Muscle layer of colon (tissue), 2 donors: ENCODE measurements at regions not wholly inside any gene's neighbourhood (a gene's known extent, or its start where the extent isn't known, plus 50 kb on each side); places are given as distances from the start of the nearest gene placed in this dataset.

Experiments used
- H3K27ac ChIP-seq: one replicate; pipeline ENCODE4 v1.7.0; 2013; ENCODE audit warnings: low read depth, mild to moderate bottlenecking, low read length, moderate library complexity
- H3K27me3 ChIP-seq, 2 donors: one replicate each; pipeline ENCODE4 v1.7.0; 2013; ENCODE audit warnings: low read length in 2 of 2, mild to moderate bottlenecking in 2 of 2; ENCODE audit not compliant: insufficient read depth in 2 of 2, control insufficient read depth in 1 of 2
- H3K36me3 ChIP-seq: one replicate; pipeline ENCODE4 v1.7.0; 2013; ENCODE audit warnings: mild to moderate bottlenecking, low read length; ENCODE audit not compliant: insufficient read depth
- H3K4me1 ChIP-seq: one replicate; pipeline ENCODE4 v1.7.0; 2013; ENCODE audit warnings: mild to moderate bottlenecking, low read length; ENCODE audit not compliant: insufficient read depth
- H3K4me3 ChIP-seq, 2 donors: one replicate each; pipeline ENCODE4 v1.7.0; 2013; ENCODE audit warnings: low read length in 2 of 2, low read depth in 1 of 2, mild to moderate bottlenecking in 1 of 2, moderate library complexity in 1 of 2
- H3K9ac ChIP-seq: one replicate; pipeline ENCODE4 v1.7.0; 2013; ENCODE audit warnings: low read length
- H3K9me3 ChIP-seq: one replicate; pipeline ENCODE4 v1.7.0; 2013; ENCODE audit warnings: mild to moderate bottlenecking, low read length
- donor health status: abdominal sarcoma.
- donor health status: Adenocarcinoma of cecum.

DNA sequence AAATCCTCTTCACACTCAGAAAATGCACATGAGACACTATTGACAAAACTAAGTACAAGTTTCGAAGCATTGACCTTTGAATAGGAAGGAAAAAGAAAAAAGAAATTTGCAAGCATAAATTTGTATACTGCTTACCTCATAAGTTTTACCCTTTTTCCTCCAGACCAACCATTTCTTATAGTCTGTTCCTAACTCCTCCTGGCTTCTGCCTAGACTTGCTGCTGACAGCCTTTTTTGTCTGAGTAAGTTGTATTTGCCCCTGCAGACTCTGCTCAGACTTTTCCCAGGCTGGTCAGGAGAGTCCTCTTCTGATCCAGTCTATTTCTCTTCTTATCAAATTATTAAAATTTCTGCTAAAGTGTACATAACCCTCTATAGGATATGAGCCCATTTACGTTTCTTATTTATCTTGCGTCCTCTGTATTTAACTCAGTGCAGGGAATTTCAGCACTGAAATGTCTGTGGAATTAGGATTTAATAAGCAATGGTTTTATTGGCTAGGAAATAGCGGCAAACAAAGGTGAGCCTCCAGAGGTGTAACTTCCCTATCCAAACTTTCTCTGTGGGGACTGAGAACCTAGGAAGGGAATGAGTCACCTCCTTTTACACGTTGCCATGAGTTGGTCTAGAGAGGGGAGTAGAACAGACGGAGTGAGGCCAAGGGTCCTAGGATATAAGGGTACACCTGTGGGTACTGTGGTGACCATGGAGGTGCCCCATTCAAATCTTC lies 207.1 kb upstream of the MARCKS start:
- Histone ChIP-seq H3K9me3 (no peaks in the 10 kb centered on the region), H3K36me3 (no peaks in the 10 kb centered on the region), H3K4me1 (peaks cover 3% of the 10 kb centered on the region), H3K4me3 (no peak overlapping the region), H3K9ac (no peak overlapping the region), H3K27me3 (no peaks in the 10 kb centered on the region), H3K27ac (no peak overlapping the region)

DNA sequence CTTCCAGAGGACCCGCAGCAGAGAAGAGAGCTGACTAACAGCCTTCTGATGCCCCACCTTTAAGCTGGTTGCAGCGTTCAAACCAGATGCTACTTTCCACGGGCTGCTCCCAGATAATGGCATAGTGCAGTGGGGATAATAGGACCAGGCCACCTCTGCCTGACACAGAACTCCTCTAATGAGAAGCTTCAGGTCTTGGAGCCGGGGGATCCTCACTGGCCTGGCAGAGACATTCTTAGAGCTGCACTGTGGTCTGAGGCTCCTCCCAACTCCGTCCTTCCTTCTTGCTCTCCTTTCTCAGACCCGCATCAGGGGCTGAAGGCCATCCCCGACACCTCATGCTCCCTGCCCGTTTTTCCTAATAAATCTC lies 206.6 kb upstream of the MARCKS start:
- Histone ChIP-seq H3K4me3 (no peak overlapping the region), H3K36me3 (no peaks in the 10 kb centered on the region), H3K9ac (no peak overlapping the region), H3K9me3 (no peaks in the 10 kb centered on the region), H3K27me3 (no peaks in the 10 kb centered on the region), H3K4me1 (peaks cover 3% of the 10 kb centered on the region), H3K27ac (no peak overlapping the region)

DNA sequence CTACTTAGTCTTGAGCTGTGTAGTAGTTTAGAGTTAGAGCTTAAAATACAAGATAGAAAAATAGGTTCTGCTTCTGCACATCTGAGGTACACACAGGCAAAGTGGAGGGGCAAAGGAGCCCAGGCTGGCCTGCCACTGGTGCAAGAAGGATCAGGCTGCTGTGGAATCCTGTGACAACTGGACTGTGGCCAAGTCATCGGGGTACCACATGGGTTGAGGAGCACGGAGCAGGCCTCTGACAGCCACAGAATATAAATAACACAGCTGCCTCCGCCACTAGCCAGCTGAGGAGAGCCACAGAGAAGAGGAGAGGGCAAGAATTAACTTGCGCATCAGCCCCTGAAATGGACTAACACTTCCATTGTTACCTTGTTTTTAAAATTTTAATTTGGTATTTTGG lies 206.0 kb upstream of the MARCKS start:
- Histone ChIP-seq H3K27me3 (no peaks in the 10 kb centered on the region), H3K4me3 (no peak overlapping the region), H3K4me1 (peaks cover 3% of the 10 kb centered on the region), H3K9ac (no peak overlapping the region), H3K36me3 (no peaks in the 10 kb centered on the region), H3K9me3 (no peaks in the 10 kb centered on the region), H3K27ac (no peak overlapping the region)

DNA sequence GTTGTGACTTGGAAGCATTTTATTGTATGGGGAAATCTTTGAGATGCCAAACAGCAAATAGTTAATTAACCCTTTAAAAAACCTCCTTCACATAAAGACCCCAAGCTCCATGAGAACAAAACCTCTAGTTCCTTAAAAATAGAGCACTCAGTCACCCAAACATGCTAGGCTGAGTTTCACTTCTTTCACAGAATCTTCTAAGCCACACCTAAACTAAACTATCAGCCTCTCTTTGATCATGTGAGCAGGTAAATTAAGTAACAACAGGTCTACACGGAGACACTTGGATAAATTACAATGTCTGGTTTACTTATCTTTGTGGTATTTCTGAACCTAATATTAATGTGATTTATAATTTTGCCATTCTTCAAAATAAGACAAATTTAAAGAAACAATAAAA lies 205.2 kb upstream of the MARCKS start:
- Histone ChIP-seq H3K9ac (no peak overlapping the region), H3K9me3 (no peaks in the 10 kb centered on the region), H3K36me3 (no peaks in the 10 kb centered on the region), H3K27me3 (no peaks in the 10 kb centered on the region), H3K27ac (no peak overlapping the region), H3K4me1 (peaks cover 3% of the 10 kb centered on the region), H3K4me3 (no peak overlapping the region)

DNA sequence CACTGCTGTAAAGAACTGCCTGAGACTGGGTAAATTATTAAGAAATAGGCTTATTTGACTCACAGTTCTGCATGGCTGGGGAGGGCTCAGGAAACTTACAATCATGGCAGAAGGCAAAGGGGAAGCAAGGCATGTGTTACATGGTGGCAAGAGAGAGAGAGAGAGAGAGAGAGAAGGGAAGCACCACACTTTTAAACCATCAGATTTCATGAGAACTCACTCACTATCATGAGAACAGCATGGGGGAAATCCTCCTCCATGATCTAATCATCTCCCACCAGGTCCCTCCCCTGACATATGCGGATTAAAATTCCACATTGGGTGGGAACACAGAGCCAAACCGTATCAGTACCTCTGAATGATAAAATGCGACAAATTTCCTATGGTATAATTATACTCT lies 203.9 kb upstream of the MARCKS start:
- Histone ChIP-seq H3K36me3 (no peaks in the 10 kb centered on the region), H3K9me3 (no peaks in the 10 kb centered on the region), H3K4me1 (peaks cover 3% of the 10 kb centered on the region), H3K9ac (no peak overlapping the region), H3K27ac (no peak overlapping the region), H3K4me3 (no peak overlapping the region), H3K27me3 (no peaks in the 10 kb centered on the region)

DNA sequence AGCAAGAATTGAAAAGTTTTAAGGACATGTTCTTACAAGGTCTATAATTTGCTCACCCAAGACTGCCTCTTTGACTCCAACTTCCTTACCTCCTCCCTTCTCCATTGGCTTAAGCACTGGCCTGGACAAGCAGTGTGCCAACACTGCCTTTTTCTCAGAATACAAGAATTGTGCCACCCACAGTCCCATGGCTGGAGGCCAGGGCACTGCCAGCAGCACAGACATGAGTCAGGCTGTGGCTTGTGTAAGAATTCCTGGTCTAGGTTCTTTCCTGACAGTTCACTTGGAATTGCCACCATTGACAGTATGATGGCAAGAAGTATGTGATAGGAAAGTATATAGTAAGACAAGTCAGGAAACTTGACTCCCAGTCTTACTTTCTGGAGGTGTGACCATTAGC lies 202.7 kb upstream of the MARCKS start:
- Histone ChIP-seq H3K36me3 (no peaks in the 10 kb centered on the region), H3K27me3 (no peaks in the 10 kb centered on the region), H3K4me3 (no peak overlapping the region), H3K9ac (no peak overlapping the region), H3K9me3 (no peaks in the 10 kb centered on the region), H3K4me1 (peaks cover 3% of the 10 kb centered on the region), H3K27ac (no peak overlapping the region)

DNA sequence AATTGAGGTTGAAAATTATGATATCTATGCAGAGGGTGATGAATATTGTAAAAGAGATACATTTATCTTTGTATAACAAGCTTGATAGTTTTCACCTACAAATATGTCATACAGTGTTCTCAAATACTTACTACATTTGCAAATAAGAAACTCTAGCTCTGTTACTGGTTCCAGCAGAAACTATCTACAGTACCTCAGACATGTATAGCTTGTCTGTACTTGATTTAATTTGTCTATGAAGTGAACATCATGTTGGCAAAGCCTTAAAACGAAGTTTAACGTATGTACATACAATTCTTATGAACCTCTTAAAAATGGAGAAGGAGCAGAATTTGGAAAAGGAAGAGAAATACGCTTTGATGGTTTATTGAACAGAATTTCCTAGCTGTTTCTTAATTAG lies 201.4 kb upstream of the MARCKS start:
- H3K9me3 ChIP-seq = no peaks in the 10 kb centered on the region
- no peak overlapping the region for H3K27ac ChIP-seq
- H3K27me3 ChIP-seq = no peaks in the 10 kb centered on the region
- no peak overlapping the region for H3K4me3 ChIP-seq
- H3K4me1 ChIP-seq = peaks cover 3% of the 10 kb centered on the region
- H3K36me3 ChIP-seq = no peaks in the 10 kb centered on the region
- no peak overlapping the region for H3K9ac ChIP-seq

DNA sequence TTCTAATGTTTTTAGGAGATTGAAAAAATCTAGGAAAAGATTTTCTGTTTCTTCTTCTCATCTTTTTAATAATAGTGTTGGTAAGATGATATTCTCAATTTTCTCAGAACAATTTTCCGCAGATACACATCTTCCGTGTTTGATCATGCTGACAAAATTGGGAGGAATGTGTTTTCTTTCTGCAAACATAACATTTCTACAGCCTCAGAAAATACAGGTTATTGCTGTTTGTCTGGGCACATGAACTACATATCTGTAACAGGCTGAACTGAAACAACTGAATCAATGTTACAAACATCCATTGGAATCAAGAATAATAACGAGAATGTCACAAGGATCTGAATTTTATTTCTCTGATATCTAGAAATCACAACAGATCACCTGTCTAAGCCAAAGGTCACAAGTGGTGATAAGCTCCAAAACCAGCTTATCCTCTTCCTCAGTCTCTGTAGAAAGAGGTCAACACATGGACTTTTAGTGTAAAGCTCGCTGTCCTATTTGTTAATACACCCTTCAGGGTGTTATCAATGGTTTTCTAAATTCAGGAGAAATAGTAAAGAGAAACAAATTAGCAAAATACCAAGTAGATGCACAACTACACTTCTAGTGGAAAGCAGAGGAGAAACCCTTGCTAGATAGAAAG lies 197.3 kb upstream of the MARCKS start:
- Histone ChIP-seq H3K27me3 (no peaks in the 10 kb centered on the region), H3K9ac (no peak overlapping the region), H3K27ac (no peak overlapping the region), H3K4me1 (no peaks in the 10 kb centered on the region), H3K36me3 (no peaks in the 10 kb centered on the region), H3K4me3 (no peak overlapping the region), H3K9me3 (no peaks in the 10 kb centered on the region)

DNA sequence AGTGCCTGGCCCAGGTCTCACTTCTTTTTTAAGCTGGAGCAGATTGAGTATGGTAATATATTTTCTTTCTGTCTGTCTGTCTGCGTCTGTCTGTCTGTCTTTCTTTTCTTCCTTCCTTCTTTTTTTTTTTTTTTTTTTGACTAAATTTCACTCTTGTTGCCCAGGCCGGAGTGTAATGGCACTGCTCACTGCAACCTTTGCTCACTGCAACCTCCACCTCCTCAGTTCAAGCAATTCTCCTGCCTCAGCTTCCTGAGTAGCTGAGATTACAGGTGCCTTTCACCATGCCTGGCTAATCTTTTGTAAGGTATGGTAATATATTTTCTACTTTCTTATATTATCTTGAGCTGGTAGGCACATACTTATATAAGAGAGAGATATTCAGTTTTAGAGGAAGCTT lies 196.3 kb upstream of the MARCKS start:
- Histone ChIP-seq H3K4me3 (no peak overlapping the region), H3K4me1 (no peaks in the 10 kb centered on the region), H3K9me3 (no peaks in the 10 kb centered on the region), H3K9ac (no peak overlapping the region), H3K27ac (no peak overlapping the region), H3K36me3 (no peaks in the 10 kb centered on the region), H3K27me3 (no peaks in the 10 kb centered on the region)

DNA sequence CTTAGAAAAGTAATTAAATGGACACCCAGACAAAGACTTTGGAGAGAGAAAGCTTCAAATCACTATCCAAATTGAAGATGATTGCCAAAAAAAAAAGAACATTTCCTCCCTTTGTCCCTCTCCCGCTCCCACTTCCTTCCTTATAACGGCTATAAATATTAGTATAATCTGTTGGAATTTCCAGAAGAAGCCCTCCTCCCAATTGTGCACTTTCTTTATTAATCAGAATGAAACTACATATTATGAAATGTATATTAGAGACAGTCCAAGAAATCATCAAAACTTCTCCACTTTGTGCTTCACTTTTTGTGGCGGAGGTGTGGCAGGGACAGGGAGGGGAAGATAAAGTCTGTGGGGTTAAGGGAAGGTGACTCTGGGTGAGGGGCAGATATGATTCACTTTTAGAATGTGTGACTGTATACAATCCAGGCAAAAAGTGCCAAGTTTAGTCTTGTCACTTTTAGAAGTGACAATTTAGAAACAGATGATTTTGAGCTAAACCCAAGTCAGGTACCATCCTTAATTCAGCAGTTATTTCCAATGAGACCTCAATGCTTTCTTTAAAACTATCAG lies 195.0 kb upstream of the MARCKS start:
- Histone ChIP-seq H3K4me1 (no peaks in the 10 kb centered on the region), H3K4me3 (no peak overlapping the region), H3K36me3 (no peaks in the 10 kb centered on the region), H3K27me3 (no peaks in the 10 kb centered on the region), H3K9ac (no peak overlapping the region), H3K27ac (no peak overlapping the region), H3K9me3 (no peaks in the 10 kb centered on the region)

DNA sequence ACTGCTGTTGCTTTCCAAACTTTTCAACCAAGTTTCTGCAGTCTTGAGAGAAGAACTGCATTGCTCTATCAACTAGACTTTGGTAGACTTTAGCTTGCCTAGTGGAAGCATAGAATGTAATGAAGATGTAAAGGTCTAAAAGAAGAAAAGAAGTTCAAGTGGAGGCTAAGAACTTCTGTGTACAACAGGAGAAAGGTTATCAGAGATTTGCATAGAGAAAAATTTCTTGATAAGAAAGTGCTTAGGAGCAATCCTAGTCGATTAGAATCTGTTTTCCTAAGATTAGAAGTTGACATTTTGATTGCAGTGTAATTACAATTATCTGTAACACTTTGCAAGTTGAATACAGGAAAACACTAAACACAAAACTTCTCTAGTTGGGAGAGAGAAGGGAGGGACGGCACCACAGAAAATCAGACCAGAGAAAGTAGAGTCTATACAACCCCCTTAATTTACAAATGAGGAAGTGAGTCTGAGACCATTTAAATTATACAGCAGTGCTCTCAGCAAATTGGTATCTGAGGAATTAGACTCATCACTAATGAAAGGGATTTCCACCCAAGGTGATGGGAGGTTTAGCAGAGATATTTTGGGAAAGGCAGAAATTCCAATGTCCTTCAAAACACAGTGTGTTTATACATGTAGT lies 194.3 kb upstream of the MARCKS start:
- no peaks in the 10 kb centered on the region for H3K27me3 ChIP-seq
- no peaks in the 10 kb centered on the region for H3K4me1 ChIP-seq
- H3K36me3 ChIP-seq = no peaks in the 10 kb centered on the region
- no peak overlapping the region for H3K9ac ChIP-seq
- no peaks in the 10 kb centered on the region for H3K9me3 ChIP-seq
- no peak overlapping the region for H3K27ac ChIP-seq
- H3K4me3 ChIP-seq = no peak overlapping the region
